Stimulated activated CD4-positive, alpha-beta T cell treated with anti-CD3 and anti-CD28 coated beads, Interleukin-4, amount 100 ng/mL, for 4 hours (primary cell): ENCODE measurements at regions not wholly inside any gene's neighbourhood (a gene's known extent, or its start where the extent isn't known, plus 50 kb on each side); places are given as distances from the start of the nearest gene placed in this dataset.
"Not testable (repeated sequence)": the region's sequence is repeated elsewhere in the genome, so short reads cannot be mapped to it uniquely, and the experiment has no call there.

ENCODE experiments used
- DNase-seq, 2 experiments: peaks; one replicate each; pipeline ENCODE4 v3.0.0-alpha.2; 2020

DNA sequence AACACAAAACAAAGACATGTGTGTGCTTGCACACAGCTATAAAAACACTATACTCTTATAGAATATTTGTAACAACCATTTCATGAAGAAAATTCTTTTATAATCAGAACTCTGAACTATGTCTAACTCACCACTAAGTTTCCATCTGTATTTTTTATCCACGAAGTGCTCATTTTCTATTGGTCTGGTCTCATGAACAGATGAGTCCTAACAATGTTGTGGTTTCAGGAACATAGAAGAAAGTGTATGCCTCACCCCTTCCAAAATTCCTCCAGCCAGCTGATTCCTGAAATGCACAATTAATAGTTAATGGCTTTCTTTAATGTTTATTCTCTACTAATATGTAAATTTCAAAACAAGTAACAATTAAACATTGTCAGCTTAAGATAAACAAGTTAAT, 325.3 kb upstream of the GRAMD2B start:
- no peak for DNase-seq

DNA sequence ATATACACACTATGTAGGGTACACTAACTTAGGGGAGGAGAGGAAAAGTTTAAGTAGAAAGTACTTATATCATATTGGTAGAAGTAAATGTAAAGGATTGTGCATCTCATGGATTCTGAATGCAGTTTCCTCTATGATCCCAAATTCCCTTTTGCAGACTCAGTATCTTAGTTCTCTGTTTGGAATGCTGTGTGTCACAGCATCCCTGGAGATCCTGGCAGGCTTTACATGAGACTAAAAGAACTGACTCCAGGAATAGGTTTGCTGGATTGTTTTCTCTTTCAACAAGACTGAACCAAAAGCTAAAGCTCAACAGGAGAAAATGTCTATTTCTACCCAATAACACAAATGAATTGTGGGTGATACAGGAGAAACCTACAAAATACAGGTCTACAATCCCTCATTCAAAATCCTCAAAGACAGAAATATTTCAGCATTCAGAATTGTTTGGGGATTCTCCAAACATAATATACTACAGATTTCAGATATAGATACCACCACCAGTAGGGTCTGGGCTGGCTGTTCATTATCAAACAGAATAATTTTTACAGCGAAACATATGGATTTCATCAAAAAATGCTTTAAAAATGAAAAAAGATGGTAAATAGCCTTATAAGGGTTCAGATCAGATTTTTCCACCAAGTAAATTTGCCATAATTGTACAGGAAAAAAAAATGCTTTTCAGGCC, 324.7 kb upstream of the GRAMD2B start:
- DNase-seq: no peak

DNA sequence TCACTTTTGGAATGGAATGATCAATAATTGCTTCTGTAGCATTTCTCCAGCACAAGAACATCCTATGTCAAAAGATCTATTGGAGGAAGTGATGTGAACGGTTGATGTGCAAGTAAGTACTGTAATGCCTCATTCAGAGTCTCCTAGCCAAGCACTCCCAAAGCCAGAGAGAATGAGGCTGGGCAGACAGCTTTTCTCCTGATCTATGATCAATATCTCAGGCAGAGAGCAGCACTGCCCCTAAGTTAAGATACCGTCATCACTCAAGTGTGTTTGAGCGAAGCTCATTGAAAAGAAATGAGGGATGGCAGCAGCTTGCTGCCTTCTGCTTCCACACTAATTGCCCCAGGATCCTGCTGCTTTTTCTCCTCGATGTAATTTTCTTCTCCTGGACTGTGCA, 324.1 kb upstream of the GRAMD2B start:
- no peak for DNase-seq

DNA sequence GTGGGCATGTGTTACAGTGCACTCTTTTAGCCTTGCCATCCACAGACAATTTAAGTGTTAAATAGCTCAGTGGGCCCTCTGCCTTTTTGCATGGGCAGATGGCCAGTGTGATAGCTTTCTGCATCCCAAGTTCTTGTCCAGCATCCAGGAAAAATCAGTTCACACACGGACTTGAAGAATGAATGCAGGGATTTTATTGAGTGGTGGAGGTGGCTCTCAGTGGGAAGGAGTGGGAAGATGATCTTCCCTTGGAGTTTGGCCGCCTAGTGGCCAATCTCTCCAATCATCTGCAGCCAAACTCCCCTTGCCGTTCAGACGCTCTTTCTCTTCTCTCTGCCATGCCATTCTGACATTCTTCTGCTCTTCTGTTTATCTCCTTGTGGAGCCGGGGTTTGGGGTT, 322.4 kb upstream of the GRAMD2B start:
- DNase-seq: no peak

DNA sequence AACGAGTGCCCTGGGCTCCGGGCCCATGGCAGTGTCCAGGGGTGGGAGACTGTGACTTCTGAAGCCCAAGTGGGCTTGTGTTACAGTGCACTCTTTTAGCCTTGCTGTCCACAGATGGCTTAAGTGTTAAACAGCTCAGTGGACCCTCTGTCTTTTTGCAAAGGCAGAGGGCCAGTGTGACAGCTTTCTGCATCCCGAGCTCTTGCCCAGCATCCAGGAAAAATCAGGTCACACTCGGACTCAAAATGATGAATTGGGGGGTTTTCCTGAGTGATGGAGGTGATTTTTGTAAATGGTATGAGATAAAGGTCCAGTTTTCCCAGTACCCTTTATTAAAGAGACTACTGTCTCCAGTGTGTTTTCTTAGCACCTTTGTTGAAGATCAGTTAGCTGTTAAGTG, 321.3 kb upstream of the GRAMD2B start:
- DNase-seq: no peak

DNA sequence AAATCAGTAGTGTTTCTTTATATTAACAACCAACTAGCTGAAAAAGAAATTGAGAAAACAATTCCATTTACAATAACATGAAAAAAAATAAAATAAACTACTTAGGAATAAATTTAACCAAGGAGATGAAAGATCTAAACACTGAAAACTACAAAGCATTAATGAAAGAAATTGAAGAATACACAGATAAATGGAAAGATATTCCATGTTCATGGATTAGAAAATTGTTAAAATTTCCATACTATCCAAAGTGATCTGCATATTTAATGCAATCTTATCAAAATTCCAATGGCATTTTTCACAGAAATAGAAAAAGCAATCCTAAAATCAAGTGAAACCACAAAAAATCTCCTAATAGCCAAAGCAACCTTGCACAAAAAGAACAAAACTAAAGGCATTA, 320.2 kb upstream of the GRAMD2B start:
- DNase-seq: no peak

DNA sequence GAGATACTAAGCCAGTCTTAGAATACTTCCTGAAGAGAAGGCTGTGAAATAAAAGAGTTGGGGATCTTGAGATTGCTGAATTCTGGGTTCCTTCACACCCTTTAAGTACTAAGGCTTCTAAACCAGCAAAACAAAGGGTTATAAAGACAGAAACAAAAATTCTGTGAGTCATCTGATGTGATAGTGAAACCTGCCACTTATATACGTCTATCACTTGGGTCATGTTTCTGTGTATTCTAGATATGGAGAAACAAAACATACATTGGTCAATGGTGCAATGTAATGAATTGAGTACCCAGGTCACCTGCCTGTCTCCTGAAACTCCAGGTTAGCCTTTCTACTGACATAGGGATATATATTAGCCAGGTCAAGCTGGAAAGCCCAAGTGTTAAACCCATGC, 319.3 kb upstream of the GRAMD2B start:
- DNase-seq: no peak

DNA sequence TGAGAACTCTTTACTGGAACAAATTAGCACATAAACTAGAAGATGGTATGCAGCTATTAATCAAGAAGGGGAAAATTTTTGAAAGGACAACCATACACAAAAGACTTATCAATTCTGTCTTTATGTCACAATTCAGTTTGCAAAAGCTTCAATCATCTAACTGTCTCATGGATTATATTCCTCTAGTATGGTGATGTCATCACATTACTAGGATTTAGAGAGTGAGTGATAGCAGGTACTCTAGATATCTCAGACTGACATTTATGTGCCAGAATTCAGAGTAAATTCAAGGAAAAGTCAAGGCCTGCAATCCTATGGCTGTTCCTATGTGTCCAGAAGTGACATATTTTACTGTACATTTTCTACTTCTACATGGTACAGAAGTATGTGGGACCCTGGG, 318.9 kb upstream of the GRAMD2B start:
- DNase-seq: no peak

DNA sequence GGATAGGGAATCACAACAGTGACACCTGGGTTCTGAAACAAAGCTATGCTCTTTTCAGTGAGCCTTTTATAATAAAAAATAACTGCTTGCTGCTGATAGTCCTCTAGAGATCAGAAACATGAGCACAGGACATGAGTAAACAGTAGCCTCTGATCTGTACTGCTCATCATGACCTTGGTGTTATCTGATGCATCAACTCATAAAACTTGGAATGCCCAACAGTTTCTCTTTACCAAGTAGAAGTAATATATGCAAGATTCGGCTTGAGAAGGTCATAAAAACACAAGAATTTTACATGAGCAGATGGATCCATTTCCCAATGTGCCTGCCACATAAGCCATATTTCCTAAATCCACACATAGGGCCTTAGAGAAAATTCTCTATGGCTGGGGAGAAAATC, 318.3 kb upstream of the GRAMD2B start:
- DNase-seq: no peak

DNA sequence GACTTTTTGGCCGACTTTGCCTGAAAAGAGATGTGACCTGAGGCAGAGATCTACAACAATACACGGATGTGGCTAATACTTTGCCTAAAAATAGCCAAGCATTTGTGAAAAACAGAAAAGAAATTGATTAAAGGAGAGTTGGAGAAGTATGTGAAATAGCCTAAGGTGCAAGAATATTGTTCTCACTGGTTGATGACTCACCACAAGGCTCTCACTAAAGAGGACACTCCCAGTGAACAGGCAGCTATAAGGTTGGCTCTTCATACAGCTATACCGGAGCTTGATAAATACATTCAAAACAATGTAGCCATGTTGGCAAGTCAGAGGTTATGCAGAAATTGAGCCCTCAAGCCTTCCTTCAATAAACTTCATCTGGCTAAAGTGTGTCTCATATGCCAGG, 317.2 kb upstream of the GRAMD2B start:
- no peak for DNase-seq

DNA sequence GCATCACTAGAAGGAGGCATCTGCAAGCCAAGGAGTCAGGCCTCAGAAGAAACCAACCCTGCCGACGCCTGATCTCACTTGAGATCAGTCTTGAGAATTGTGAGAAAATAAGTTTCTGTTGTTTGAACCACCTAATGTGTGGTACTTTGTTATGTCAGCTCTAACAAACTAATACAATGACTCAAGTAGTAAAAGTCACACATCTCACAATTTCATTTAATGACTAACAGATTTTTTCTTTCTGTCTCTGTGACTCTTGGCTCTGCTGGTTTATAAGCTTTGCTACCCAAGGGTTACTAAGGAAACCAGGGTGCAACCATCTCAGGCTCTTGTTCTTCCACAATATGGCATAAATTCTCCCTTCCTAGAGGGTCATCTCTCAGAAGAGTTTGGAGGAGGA, 315.8 kb upstream of the GRAMD2B start:
- DNase-seq: no peak

DNA sequence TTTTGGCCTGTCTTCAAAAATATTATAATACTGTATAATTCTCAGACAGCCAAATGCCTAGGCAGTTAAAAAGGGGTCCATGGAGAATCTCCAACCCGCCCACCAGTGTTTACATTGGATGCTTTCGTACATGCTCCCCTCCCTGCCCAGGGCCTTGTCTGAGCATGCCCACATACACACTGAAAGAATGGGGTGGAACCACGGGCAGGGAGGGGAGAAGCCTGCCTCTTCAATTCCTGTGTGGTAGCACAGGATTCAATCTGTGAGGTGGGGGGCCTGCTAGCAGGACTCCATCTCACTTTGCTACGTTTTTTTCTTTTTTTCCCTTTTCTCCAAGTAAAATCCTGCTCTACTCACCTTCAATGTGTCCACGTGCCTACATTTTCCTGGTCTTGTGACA, 314.7 kb upstream of the GRAMD2B start:
- no peak for DNase-seq

DNA sequence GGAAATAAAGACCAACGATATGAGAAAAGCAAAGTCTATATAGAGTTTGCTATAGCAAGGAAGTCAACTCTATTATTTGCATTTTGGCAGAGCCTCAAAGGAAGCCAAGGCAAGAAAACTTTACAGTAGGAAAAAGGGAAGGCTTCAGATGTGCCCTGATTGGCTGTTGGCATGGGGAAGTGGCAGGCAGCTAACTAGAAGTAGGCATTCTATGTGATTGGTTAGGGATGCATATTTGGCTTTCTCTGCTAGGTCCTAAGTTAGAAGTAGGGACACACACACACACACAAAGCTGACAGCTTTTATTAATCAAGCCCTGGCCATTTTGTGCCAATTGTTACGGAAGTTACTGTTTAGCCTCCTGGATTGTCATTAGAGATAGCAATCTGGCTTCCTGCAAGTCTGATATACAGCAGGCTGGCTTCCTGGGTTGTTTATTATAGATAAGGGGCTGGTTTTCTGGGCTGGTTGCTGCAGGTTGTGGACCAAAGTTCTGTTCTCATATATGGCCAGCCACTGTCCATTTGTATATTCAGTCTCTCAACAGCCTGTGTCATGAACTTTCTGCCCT, 308.1 kb upstream of the GRAMD2B start:
- no peak for DNase-seq

DNA sequence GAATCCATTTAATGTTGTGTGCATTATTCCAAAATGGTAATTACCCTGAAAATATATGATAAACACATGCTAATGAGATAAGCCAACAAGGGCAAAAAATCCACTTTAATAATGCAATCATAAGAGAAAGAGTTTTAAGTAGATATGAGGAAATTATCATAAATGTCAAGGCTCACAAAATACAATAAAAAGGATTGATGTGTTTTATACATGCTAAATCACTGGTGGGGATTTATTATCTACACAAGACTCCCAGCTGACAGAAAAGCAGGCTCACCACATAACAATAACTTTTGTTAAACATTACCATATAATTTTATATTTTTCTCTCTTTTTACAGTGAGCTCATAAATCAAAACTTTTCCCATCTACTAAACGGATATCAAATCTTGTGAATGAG, 306.2 kb upstream of the GRAMD2B start:
- DNase-seq: no peak

DNA sequence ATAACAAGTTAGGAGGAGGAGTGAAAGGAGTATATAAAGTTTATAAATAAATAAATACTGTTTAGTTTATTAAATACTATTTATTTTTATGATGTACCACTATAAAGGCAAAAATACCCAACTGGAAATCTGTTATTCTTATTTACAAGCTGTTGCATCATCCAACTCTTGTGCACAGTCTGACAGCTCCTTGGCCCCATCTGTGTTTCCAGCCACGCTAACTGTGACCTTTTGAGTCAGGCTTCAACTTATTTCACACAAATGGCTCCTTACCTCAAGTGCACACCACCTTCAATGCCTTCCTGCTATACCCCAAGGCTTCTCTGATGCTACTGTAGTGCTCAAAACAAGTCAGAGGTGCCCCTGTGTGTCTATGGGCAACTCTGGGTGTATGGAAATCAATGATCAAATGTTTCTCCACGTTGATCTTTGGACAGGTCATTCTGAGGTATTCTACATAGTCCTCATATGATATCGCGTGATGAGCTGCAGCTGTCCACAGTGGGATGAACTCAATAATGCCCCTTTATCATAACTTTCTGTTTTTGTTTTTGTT, 303.2 kb upstream of the GRAMD2B start:
- DNase-seq: no peak

DNA sequence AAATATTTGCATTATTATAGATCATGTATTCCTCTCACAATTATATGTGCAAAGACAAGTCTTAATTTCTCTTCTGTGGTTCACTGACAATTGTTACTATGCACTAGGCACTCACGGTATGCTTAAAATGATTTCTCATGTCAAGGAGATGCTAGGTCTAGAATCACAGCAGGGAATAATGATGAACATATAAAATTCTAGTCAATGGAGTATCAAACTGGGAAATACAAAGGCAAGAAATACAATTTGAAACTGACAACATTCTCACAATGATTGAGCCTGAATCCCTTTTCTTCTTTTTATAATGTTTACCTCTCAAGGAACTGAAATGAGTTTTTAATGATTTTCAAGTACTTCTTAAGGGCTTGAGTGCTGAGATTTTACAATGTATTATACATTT, 302.3 kb upstream of the GRAMD2B start:
- DNase-seq: no peak

DNA sequence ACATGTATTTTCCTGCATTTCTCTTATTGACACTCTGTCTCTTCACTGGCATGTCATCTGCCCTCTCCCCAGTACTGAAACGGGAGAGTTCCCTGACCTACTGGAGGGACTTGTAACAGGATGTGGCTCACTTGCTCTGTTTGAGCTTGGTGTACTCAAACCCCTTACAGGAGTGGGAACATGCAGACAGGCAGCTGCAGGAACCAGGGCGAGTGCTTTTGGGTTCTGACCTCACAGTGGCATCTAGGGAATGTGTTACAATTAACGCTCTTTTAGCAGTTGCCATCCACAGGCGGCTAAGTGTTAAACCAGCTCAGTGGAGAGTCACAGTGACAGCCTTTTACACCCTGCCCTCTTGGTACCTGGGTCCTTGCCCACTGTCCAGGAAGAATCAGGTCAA, 300.3 kb upstream of the GRAMD2B start:
- no peak for DNase-seq

DNA sequence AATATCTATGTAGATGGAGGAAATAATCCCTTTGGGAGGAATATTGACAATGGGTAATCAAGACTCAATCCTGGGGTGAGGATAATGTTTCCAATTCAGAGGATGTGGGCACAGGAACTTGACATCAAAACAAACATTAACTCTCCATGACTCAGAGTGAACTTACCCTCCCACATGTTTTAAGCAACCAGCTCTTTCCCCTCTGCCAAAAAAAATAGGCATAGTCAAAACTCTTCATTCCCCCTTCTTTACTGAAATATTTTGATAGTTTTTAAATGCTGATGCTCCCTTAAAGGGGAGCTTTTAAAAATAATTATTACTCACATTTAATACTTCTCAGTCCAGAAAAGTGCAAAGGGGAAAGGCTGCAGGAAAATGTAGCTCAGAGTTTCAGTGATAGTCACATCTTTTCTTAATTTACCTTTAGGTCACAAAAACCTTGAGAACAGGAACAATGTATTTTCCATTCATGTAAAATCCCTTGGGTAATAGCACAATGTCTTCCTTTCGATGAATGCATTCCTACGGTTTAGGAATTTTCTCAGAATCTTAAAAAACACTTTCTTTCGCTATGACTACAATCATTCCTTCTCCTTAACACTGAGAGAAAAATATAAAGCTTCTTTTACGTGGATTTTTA, 298.4 kb upstream of the GRAMD2B start:
- no peak for DNase-seq

DNA sequence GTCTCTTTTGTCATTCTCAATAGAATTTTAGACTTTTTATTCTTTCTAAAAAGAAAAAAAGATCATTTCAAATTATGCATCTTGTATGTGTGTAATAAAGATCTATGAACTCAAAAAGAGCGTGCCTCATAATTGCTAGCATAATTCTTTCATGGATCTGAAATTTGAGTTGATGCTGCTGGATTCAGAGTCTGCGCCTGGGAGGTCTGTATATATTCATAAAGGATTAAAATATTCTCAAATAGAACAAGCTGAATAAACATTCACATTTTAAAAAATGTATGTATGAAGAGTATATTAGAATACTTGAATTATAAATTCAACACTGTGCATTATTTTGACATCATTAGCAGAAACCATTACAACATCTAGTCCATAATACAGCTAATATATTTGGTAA, 297.8 kb upstream of the GRAMD2B start:
- no peak for DNase-seq

DNA sequence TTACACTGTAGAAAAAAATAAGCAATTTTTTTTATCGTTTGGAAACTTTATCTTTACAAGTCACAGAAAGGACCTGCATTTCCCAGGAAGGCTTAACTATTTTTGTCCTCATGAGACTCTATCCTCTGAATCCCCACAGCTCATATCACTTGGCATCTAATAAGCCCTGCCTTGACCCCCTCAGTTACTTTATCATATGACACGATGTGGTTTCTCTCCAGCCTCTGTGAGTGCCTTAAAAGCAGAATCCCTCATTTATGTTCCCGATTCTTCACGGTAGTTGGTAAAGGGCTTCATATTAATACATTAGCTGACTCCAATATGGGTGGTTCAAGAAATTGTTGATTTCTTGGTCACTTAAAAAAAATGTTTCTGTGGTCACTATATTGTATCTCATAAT, 296.6 kb upstream of the GRAMD2B start:
- no peak for DNase-seq

DNA sequence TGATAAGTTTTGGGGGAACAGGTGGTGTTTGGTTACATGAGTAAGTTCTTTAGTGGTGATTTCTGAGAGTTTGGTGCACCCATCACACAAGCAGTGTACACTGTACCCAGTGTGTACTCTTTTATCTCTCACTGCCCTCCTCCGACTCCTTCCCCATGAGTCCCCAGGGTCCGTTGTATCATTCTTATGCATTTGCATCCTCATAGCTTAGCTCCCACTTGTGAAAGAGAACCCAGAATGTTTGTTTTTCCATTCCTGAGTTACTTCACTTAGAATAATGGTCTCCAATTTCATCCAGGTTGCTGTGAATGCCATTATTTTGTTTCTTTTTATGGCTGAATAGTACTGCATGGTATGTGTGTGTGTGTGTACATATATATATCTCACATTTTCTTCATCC, 295.8 kb upstream of the GRAMD2B start:
- not testable (repeated sequence) for DNase-seq

DNA sequence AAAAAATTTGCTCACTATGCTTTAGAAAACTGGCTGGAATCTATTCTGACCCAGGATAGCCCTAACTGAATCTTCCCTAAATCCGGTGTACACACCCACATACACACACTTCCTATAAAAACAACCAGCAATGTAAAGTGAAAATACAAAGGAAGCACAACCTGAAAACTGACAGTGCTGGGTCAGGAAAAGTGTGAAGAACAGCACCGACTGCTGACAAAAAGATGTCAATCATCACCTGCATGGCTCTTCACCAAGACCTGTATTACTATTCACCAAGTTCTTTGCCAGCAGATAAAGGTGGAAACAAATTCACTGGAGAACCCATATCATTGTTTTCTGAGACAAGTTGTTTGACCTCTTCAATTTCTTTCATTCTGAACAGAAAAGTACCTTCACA, 293.8 kb upstream of the GRAMD2B start:
- no peak for DNase-seq

DNA sequence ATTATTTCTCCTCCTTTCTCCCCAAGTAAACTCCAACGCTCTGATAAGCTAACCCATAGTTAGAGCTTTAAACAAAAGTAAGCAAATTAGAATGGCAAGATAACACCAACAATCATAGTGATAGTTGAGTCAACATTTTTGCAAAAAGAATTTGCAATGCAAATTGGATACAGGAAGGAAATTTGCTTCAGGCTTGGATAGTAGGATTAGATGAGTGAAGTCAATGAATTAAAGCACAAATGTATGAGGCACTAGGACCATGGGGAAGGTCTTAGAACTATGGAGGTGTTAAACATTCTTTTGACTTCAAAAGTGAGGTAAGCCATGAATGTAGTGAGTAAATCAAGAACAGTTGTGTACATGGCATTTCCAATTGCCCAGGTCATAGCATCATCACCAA, 289.8 kb upstream of the GRAMD2B start:
- no peak for DNase-seq

DNA sequence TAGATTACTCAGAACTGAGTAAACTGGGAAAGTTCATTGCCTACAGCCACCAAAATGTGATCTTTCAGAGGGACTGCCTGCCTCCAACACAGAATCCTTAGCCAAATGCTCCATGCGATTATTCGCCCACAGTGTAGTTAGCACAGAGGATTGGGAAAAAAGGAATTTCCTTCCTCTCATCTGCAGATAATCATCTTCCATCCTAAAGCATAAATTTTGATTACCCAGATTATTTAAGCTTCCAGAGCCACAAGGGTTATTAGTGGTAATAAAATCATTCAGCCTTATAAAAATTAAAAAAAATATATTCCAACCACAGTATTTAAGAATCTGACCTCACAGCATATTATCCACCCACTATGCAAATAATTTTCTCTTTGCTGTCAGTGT, 285.3 kb upstream of the GRAMD2B start:
- DNase-seq: no peak
